Neural progenitor cell (in vitro differentiated cells): ENCODE measurements at regions not wholly inside any gene's neighbourhood (a gene's known extent, or its start where the extent isn't known, plus 50 kb on each side); places are given as distances from the start of the nearest gene placed in this dataset.

Experiments used
- DNase-seq: peaks from one replicate; pipeline ENCODE4 v3.0.0-alpha.2; 2016; ENCODE audit warnings: low spot score
- H2AFZ ChIP-seq: fragments of 200-600 bp; sonication (generic); replicated peaks from 2 replicates; pipeline ENCODE4 v1.6.1; 2016; ENCODE audit warnings: antibody characterized with exemption
- H3F3A ChIP-seq: fragments of 200-600 bp; sonication (generic); 2 replicates; pipeline ENCODE4 v1.6.1; 2016; ENCODE audit warnings: antibody characterized with exemption, low read depth
- H3K27ac ChIP-seq: fragments of 200-600 bp; sonication (generic); 2 replicates; pipeline ENCODE4 v1.5.1; 2016; ENCODE audit warnings: mild to moderate bottlenecking
- H3K27me3 ChIP-seq: fragments of 200-600 bp; sonication (generic); 2 replicates; pipeline ENCODE4 v1.6.1; 2016; ENCODE audit warnings: mild to moderate bottlenecking, moderate library complexity
- H3K36me3 ChIP-seq: fragments of 200-600 bp; sonication (generic); 2 replicates; pipeline ENCODE4 v1.5.1; 2016
- H3K4me1 ChIP-seq: fragments of 200-600 bp; sonication (generic); 2 replicates; pipeline ENCODE4 v1.6.1; 2016; ENCODE audit warnings: mixed run types
- H3K4me2 ChIP-seq: fragments of 200-600 bp; sonication (generic); 2 replicates; pipeline ENCODE4 v1.6.1; 2016
- H3K4me3 ChIP-seq: fragments of 200-600 bp; sonication (generic); 2 replicates; pipeline ENCODE4 v1.5.1; 2016
- H3K79me2 ChIP-seq: fragments of 200-600 bp; sonication (generic); 2 replicates; pipeline ENCODE4 v1.6.1; 2016; ENCODE audit warnings: low read depth
- H3K9ac ChIP-seq: fragments of 200-600 bp; sonication (generic); 2 replicates; pipeline ENCODE4 v1.6.1; 2016
- H3K9me3 ChIP-seq: fragments of 200-600 bp; sonication (generic); 2 replicates; pipeline ENCODE4 v1.5.1; 2016; ENCODE audit warnings: low read depth
- H4K20me1 ChIP-seq: fragments of 200-600 bp; sonication (generic); 2 replicates; pipeline ENCODE4 v1.6.1; 2016; ENCODE audit warnings: low read depth
- H3K27ac Mint-ChIP-seq: 3 replicates; pipeline ENCODE4 v1.8.0; 2021; ENCODE audit warnings: mixed read lengths
- H3K27me3 Mint-ChIP-seq: 2 replicates; pipeline ENCODE4 v1.8.0; 2022; ENCODE audit warnings: low read depth, mild to moderate bottlenecking, inconsistent platforms, moderate library complexity, mixed read lengths; ENCODE audit not compliant: insufficient read depth
- H3K36me3 Mint-ChIP-seq: 3 replicates; pipeline ENCODE4 v1.8.0; 2021; ENCODE audit warnings: mixed read lengths
- H3K4me1 Mint-ChIP-seq: 3 replicates; pipeline ENCODE4 v1.8.0; 2021; ENCODE audit warnings: mixed read lengths
- H3K4me3 Mint-ChIP-seq: 3 replicates; pipeline ENCODE4 v1.8.0; 2021; ENCODE audit warnings: mild to moderate bottlenecking, moderate library complexity, mixed read lengths
- H3K9me3 Mint-ChIP-seq: 3 replicates; pipeline ENCODE4 v1.8.0; 2020; ENCODE audit warnings: mixed read lengths
- EZH2 ChIP-seq: fragments of 200-600 bp; sonication (generic); IDR thresholded peaks from 2 replicates; pipeline ENCODE4 v1.6.1; 2017; ENCODE audit warnings: antibody characterized with exemption, mild to moderate bottlenecking, moderate library complexity
- EZH2phosphoT487 ChIP-seq: fragments of 200-600 bp; sonication (generic); IDR thresholded peaks from 2 replicates; pipeline ENCODE4 v1.6.1; 2017; ENCODE audit warnings: antibody characterized with exemption
- TF ChIP-seq, protein P1 (sequence below): fragments of 200-600 bp; sonication (generic); IDR thresholded peaks from 2 replicates; pipeline ENCODE4 v1.5.1; 2017; ENCODE audit warnings: antibody characterized with exemption, mild to moderate bottlenecking

DNA sequence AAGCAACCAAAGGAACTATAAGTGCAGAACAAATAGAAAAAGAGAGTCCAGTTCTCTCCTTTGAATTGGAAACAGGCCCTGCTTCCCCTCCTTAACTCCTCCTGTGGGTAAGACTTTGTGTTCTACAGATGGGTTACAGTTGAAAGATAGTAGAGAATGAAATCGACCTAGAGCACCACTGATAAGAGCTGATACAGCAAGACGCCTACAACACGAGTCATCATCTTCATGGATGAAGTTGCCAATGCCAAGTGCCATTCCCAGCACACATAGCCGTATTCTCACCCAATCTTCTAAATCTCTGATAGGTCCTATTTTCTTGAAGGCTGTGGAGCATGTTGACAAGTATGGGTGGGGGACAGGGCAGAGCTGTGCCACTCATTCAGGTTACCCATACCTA lies 99.8 kb upstream of the CAMK1G start:
- Histone ChIP-seq H3F3A (no peaks in the 10 kb centered on the region), H3K27me3 (no peaks in the 10 kb centered on the region), H3K79me2 (no peaks in the 10 kb centered on the region), H3K4me2 (no peak overlapping the region), H3K9me3 (no peaks in the 10 kb centered on the region), H3K4me3 (no peak overlapping the region), H4K20me1 (no peaks in the 10 kb centered on the region), H2AFZ (no peak overlapping the region), H3K36me3 (no peaks in the 10 kb centered on the region), H3K4me1 (no peaks in the 10 kb centered on the region), H3K9ac (no peak overlapping the region), H3K27ac (no peak overlapping the region)
- Mint-ChIP-seq H3K27me3 (peaks cover 5% of the 10 kb centered on the region), H3K4me1 (no peaks in the 10 kb centered on the region), H3K9me3 (no peaks in the 10 kb centered on the region), H3K36me3 (no peaks in the 10 kb centered on the region), H3K4me3 (no peak overlapping the region), H3K27ac (no peak overlapping the region)
- TF ChIP-seq EZH2 (no peak), EZH2phosphoT487 (no peak)
- TF ChIP-seq, protein P1, sequence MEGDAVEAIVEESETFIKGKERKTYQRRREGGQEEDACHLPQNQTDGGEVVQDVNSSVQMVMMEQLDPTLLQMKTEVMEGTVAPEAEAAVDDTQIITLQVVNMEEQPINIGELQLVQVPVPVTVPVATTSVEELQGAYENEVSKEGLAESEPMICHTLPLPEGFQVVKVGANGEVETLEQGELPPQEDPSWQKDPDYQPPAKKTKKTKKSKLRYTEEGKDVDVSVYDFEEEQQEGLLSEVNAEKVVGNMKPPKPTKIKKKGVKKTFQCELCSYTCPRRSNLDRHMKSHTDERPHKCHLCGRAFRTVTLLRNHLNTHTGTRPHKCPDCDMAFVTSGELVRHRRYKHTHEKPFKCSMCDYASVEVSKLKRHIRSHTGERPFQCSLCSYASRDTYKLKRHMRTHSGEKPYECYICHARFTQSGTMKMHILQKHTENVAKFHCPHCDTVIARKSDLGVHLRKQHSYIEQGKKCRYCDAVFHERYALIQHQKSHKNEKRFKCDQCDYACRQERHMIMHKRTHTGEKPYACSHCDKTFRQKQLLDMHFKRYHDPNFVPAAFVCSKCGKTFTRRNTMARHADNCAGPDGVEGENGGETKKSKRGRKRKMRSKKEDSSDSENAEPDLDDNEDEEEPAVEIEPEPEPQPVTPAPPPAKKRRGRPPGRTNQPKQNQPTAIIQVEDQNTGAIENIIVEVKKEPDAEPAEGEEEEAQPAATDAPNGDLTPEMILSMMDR = no peak
- DNase-seq = no peak

DNA sequence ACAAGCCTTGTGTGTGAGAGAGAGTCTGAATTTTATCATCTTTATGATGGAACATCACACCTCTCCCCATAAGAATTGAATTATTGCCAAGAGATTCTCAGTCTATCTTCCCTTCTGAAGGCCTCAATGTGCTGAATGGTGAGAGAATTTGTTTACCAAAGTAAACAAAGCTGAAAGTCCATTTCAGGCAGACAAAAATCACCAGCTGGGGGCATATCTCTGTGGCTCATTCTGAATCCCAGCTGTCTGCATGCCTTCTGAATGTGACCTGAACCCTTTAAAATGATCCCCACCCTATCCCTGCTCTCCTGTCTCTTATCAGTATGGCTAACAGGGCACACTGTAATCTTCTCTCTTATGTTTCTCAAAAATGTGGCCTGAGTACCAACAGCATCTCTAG lies 99.1 kb upstream of the CAMK1G start:
- H3K9ac ChIP-seq = no peak overlapping the region
- peaks cover 5% of the 10 kb centered on the region for H3K27me3 Mint-ChIP-seq
- no peaks in the 10 kb centered on the region for H3K79me2 ChIP-seq

DNA sequence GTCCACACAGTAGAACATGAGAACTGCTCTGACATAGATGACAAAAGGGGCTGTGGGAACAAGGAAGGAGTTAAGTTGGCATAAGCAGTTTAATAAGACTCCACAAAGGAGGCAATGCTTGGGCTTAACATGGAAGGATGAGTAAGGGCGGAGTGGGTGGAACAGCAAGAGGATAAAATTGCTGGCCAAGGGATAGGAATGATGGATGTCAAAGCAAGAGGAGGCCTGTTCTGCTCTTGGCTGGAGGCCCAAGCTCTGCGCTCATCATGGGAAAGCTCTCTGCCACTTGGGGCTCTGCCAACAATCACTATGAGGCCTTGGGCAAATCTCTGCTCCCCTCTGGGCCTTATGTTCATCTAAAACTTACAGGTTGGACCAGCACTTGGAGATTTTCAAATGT lies 98.3 kb upstream of the CAMK1G start:
- Histone ChIP-seq H3K27ac (no peak overlapping the region), H3K4me1 (no peaks in the 10 kb centered on the region), H3K79me2 (no peaks in the 10 kb centered on the region), H3K9ac (no peak overlapping the region), H3K9me3 (no peaks in the 10 kb centered on the region), H2AFZ (no peak overlapping the region), H3K27me3 (no peaks in the 10 kb centered on the region), H3K4me3 (no peak overlapping the region), H3F3A (no peaks in the 10 kb centered on the region), H3K4me2 (no peak overlapping the region), H3K36me3 (no peaks in the 10 kb centered on the region), H4K20me1 (no peaks in the 10 kb centered on the region)
- Mint-ChIP-seq H3K36me3 (no peaks in the 10 kb centered on the region), H3K27ac (no peak overlapping the region), H3K4me1 (no peaks in the 10 kb centered on the region), H3K4me3 (no peak overlapping the region), H3K27me3 (peaks cover 5% of the 10 kb centered on the region), H3K9me3 (no peaks in the 10 kb centered on the region)
- no peak for DNase-seq
- TF ChIP-seq EZH2phosphoT487 (no peak), EZH2 (no peak)
- TF ChIP-seq, protein P1 = no peak

More for the DNA sequence above, 99.1 kb upstream of the CAMK1G start:
- H3K36me3 Mint-ChIP-seq = no peaks in the 10 kb centered on the region
- H3K27ac Mint-ChIP-seq = no peak overlapping the region
- no peaks in the 10 kb centered on the region for H3K9me3 Mint-ChIP-seq
- Histone ChIP-seq H3K4me1 (no peaks in the 10 kb centered on the region), H4K20me1 (no peaks in the 10 kb centered on the region), H3K4me3 (no peak overlapping the region), H3K36me3 (no peaks in the 10 kb centered on the region), H3K27me3 (no peaks in the 10 kb centered on the region), H3K27ac (no peak overlapping the region), H3K9me3 (no peaks in the 10 kb centered on the region), H2AFZ (no peak overlapping the region), H3F3A (no peaks in the 10 kb centered on the region), H3K4me2 (no peak overlapping the region)
- TF ChIP-seq EZH2 (no peak), EZH2phosphoT487 (no peak)
- TF ChIP-seq, protein P1 = no peak
- no peak overlapping the region for H3K4me3 Mint-ChIP-seq
- DNase-seq = no peak
- H3K4me1 Mint-ChIP-seq = no peaks in the 10 kb centered on the region

DNA sequence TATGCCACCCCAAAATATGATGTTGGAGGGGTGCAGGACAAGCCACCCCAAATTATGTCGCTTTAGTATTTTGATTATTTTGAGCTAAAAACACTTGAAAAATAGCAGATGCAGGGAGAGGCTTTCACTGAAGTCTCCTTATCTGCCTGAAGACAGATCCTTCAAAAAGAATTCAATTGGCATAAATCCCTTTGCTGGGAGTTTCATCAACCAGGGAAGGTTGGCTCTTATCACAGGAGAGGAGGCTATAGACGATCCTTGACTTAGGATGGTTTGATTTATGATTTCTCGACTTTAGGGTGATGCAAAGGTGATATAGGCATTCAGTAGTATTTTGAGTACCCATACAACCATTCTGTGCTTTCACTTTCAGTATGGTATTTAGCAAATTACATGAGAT lies 97.8 kb upstream of the CAMK1G start:
- Histone ChIP-seq H3K9me3 (no peaks in the 10 kb centered on the region), H3K9ac (no peak overlapping the region), H3K4me2 (no peak overlapping the region), H3K27me3 (no peaks in the 10 kb centered on the region), H4K20me1 (no peaks in the 10 kb centered on the region), H3K79me2 (no peaks in the 10 kb centered on the region), H3K4me3 (no peak overlapping the region), H3K4me1 (no peaks in the 10 kb centered on the region), H2AFZ (no peak overlapping the region), H3K36me3 (no peaks in the 10 kb centered on the region), H3F3A (no peaks in the 10 kb centered on the region), H3K27ac (no peak overlapping the region)
- Mint-ChIP-seq H3K36me3 (no peaks in the 10 kb centered on the region), H3K4me3 (no peak overlapping the region), H3K9me3 (no peaks in the 10 kb centered on the region), H3K27me3 (peaks cover 5% of the 10 kb centered on the region), H3K27ac (no peak overlapping the region), H3K4me1 (no peaks in the 10 kb centered on the region)
- TF ChIP-seq, protein P1 = no peak
- no peak for TF ChIP-seq EZH2
- TF ChIP-seq EZH2phosphoT487 = no peak
- DNase-seq = no peak
